ENCODE measurements at regions not wholly inside any gene's neighbourhood (a gene's known extent, or its start where the extent isn't known, plus 50 kb on each side); places are given as distances from the start of the nearest gene placed in this dataset.

- ATAC-seq: no peak
- WGBS, 2 donors: 68 to 79% methylated on average over 4 of the region's 4 CpGs
- no peak for TF ChIP-seq CTCF (IDR thresholded peaks at IDR 0.05)
- no peaks in the 10 kb centered on the region for H3K36me3 ChIP-seq
- H3K27ac ChIP-seq: no peak overlapping the region
- H3K9me3 ChIP-seq: peaks cover 0 to 4% (median 0%) of the 10 kb centered on the region in 11 donors
- peaks cover 0 to 4% (median 0%) of the 10 kb centered on the region in 7 donors for H3K27me3 ChIP-seq
- no peak overlapping the region for H3K4me3 ChIP-seq
- H3K4me1 ChIP-seq: peaks cover 0 to 2% (median 0%) of the 10 kb centered on the region in 9 donors
- no peak for DNase-seq
- intact Hi-C loops (cut with DNase I): no loop called here
These were observed 579.1 kb downstream of the CCSER2 start for GRCh38 chr10:84907461-84908009.

- H3K27me3 ChIP-seq: peaks cover 0 to 4% (median 0%) of the 10 kb centered on the region in 7 donors
- peaks cover 0 to 4% (median 0%) of the 10 kb centered on the region in 11 donors for H3K9me3 ChIP-seq
- H3K27ac ChIP-seq: no peak overlapping the region
- H3K4me3 ChIP-seq: no peak overlapping the region
- WGBS, 2 donors: 72 to 76% methylated on average over 4 of the region's 4 CpGs
- H3K36me3 ChIP-seq: no peaks in the 10 kb centered on the region
- intact Hi-C loops (cut with DNase I): no loop called here
- no peak for ATAC-seq
- no peak for TF ChIP-seq CTCF (IDR thresholded peaks at IDR 0.05)
- no peaks in the 10 kb centered on the region for H3K4me1 ChIP-seq
- no peak for DNase-seq
These were observed 580.1 kb downstream of the CCSER2 start for GRCh38 chr10:84908491-84908890.

- ATAC-seq (no peak), DNase-seq (no peak)
- Histone ChIP-seq H3K9me3 (peaks cover 0 to 21% (median 8%) of the 10 kb centered on the region in 11 donors), H3K27me3 (no peaks in the 10 kb centered on the region), H3K4me3 (no peak overlapping the region), H3K36me3 (no peaks in the 10 kb centered on the region), H3K4me1 (no peaks in the 10 kb centered on the region), H3K27ac (no peak overlapping the region)
- intact Hi-C loops (cut with DNase I): no loop called here
- TF ChIP-seq CTCF (IDR thresholded peaks at IDR 0.05): no peak
- WGBS, 2 donors: 53 to 70% methylated on average over 1 of the region's 1 CpG
These were observed 593.3 kb downstream of the CCSER2 start for GRCh38 chr10:84921701-84922100.

- 89 to 91% methylated on average over 2 of the region's 2 CpGs for WGBS, 2 donors
- Histone ChIP-seq H3K4me1 (no peaks in the 10 kb centered on the region), H3K27me3 (no peaks in the 10 kb centered on the region), H3K27ac (no peak overlapping the region), H3K9me3 (peaks cover 0 to 9% (median under 1%) of the 10 kb centered on the region in 11 donors), H3K4me3 (no peak overlapping the region), H3K36me3 (no peaks in the 10 kb centered on the region)
- ATAC-seq (no peak), DNase-seq (no peak)
- no peak for TF ChIP-seq CTCF (IDR thresholded peaks at IDR 0.05)
- intact Hi-C loops (cut with DNase I): no loop called here
These were observed 595.7 kb downstream of the CCSER2 start for GRCh38 chr10:84924131-84924530.
